HG03095 (cell line): ENCODE measurements at regions not wholly inside any gene's neighbourhood (a gene's known extent, or its start where the extent isn't known, plus 50 kb on each side); places are given as distances from the start of the nearest gene placed in this dataset.
"Not testable (repeated sequence)": the region's sequence is repeated elsewhere in the genome, so short reads cannot be mapped to it uniquely, and the experiment has no call there.

Experiments
- ATAC-seq: cut with Tn5 transposase; IDR thresholded peaks from one replicate; pipeline ENCODE4 v1.9.1; 2021; ENCODE audit warnings: moderate library complexity; ENCODE audit not compliant: unreplicated experiment

DNA sequence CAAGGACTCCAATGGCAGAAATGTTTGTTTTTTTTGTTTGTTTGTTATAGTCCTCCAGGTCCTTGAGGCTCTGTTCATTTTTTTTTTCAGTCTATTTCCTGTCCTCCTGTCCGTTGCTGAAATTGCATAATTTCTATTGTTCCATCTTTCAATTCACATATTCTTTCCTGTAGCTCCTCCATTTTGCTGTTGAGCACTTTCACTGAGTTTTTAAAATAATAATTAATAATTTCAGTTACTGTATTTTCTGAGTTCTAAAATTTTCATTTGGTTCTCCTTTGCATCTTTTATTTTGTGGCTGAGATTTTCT, 202.3 kb upstream of the AGR3 start:
- no peak for ATAC-seq

GRCh38 chr7:17085186-17085585, 203.4 kb upstream of the AGR3 start:
- no peak for ATAC-seq

DNA sequence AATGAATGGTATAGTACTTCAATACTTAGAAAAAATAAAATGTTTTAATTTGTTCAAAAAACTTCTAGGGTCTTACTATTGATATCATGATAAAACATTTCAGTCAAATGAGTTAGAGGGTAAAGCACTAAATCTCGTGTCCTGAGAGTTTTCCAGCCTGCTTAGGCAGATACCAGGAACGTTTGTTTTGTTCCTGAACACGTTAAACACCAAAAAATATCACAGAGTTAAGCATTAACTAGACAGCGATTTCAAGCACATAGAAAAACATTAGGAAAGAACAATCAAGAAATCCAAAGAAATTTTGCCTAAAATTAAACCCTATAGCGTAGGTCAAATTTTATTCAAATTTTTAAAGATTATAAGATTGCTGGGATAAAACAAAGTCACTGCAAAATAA, 204.6 kb upstream of the AGR3 start:
- no peak for ATAC-seq

- no peak for ATAC-seq
These were observed 207.7 kb upstream of the AHR start for GRCh38 chr7:17090751-17091150.

DNA sequence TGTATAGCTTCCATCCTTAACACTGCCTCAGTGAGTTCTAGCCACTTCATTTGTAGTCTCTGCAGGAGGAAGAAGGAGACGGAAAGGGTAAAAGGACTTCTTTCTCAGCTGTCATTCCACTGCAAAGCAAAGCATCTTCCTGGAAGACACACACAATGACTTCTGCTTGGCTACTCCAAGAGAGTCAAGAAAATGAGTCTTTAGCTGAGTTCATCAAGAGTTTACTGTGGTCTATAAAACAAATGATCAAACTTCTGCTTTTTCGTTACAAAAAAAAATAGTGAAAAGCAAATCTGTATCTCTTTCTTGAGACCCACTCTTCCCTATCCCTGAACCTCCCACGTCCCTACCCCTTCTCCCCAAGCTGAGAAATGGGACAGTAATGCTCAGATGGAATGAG, 205.0 kb upstream of the AHR start:
- no peak for ATAC-seq

GRCh38 chr7:17094963-17095574, 203.4 kb upstream of the AHR start:
- no peak for ATAC-seq

GRCh38 chr7:17095931-17096330, 202.5 kb upstream of the AHR start:
- ATAC-seq: no peak

DNA sequence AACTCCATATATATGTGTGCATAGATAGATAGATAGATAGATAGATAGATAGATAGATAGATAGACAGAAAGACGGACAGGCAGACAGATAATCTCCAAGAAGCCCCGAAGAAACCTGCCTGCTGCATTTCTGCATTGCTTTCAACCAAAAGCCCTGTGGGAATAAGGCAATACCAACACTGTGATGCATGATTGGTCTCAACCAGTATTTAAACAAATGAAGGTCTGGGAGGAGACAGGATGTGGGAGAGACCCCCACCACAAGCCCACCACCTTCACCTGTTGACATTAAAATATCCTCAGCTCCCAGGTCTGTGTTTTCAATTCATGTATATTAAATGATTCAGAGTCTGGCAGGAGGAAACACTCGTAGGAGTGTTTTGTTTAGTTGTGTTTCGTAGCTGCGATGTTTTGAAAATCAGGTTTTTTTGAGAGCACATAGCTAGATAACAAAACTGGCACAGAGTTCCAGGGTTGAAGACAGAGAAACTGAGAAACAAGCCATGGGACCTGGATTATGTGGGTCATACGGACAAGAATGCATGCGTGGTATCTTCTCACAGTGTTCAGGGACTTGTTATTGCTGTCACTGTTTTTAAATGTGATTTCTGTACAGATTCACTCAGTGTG, 200.7 kb upstream of the AHR start:
- peak; percentile 52 for ATAC-seq

DNA sequence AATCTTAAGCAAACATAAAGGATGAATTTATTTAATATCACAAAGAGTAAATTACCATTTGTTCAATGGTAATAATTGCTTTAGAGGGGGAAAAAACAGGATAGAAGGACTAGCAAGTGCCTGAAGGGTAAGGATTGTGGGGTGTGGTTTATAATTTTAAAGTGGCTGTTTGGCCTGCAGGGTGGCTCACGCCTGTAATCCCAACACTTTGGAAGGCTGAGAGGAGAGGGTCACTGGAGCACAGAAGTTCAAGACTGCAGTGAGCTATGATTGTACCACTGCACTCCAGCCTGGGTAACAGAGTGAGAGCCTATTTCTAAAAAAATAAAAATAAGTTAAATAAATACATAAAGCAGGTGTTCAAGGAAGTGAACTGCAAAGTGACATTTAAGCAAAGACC, 199.9 kb upstream of the AHR start:
- ATAC-seq: no peak

DNA sequence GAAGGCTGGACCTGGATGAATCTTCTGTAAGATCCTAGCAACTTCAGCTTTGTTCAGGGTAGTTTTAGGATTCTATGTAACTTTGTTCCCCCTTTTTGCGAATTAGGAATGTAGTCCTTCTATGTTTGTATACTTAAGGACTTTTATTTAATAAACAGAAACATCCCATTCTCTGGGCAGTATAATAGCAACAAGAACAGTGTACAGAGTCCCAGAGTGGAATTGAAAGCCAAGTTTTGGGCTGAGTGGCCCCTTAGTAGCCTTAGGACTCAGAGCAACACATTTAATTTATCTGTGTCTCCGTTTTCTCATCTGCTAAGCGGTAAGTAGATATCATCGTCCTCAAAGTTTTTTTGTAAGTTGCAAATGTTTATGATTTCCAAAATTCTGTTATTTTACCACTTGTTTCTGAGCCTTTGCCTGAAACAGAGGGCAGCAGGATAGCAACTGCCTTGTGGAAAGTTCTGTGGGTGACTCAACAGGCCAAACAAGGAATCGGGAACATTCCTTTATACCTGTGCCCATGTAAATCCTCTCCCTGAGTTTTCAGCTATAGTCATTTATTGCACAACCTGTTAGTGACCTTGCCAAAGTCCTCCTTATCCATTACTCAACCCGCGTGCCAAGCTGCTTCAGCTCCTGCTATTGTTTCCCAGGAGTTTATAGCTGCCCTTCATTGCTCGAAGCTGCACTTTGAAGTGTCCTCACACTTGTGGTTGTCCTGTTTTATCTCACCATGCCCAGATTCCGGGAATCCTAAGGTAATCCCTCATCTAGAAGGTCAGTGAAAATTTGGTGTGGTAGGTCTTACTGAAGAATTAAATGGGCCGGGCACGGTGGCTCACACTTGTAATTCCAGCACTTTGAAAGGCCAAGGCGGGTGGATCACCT, 199.1 kb upstream of the AHR start:
- no peak for ATAC-seq

DNA sequence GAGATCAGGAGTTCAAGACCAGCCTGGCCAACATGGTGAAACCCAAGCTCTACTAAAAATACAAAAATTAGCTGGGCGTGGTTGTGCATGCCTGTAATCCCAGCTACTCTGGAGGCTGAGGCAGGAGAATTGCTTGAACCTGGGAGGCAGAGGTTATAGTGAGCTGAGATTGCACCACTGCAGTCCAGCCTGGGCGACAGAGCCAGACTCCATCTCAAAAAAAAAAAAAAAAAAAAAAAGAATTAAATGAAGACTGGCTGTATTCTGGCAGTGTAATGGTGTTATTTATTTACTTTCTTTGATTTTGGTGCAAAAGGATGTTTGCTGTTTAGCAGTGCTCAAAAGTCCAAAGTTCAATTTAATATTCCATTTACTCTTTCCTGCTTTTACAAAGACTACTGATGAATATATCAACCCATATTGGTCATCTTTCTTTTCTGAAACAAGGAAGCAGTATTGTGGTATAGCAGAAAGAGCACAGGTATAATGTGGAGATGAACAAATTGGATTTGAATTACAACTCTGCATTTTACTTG, 198.4 kb upstream of the AHR start:
- ATAC-seq: not testable (repeated sequence)

DNA sequence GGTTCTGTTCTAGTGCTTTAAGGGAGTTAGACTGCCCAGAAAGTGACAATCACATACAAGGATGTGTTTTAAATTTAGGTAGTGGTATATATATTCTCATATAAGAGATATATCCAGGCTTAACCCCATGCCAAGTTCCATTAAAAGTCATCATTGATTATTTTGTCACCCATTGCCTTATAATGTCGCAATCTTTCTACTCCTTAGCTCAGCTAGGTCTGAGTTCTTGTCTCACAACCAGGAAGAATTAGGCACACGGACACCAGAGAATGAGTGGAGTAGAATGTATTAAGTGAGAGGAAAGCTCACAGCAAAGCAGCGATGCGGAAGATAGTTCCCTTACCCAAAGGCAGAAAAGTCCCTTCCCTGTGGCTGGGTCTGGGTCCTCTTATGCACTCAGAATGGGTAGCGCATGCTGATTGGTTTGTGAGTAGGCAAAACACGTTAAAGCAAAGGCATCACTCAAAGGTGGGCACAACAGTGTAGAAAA, 197.2 kb upstream of the AHR start:
- ATAC-seq: no peak

GRCh38 chr7:17103170-17103569, 195.3 kb upstream of the AHR start:
- no peak for ATAC-seq

DNA sequence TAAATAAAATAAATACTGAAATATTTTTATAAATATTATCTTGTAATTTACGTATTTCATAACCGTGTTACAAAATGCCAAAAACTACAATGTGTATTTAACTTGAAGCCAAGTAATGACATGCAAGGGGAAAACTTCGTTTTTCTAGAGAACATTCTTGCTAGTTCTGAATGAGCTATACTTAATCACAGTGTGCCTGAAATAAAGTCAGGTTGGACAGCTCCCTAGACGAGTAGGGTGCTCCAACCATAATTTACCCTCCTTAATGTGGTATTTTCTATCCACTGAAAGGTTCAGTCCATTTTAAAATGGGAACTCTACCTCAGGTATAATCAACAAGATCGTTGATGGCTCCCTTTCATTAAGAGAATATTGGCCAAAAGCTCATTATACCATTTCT, 194.5 kb upstream of the AHR start:
- no peak for ATAC-seq

DNA sequence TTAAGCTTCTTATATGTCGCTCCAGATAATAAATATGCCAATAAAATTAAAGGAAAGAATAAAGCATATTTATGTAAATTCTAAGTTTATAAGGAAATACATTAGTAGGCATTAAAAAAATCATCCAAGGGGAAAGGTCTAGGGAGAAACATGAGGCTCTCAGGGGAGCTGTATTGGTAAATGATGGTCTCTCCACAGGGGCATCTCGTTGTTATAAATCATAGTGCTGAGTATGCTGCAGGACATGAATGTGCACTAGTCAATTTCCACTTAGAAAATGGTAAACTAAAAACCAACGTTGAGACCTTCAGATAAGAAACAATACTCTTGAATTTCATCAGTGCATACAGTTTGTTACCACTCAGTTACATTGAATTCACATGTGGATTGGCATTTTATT, 194.0 kb upstream of the AHR start:
- ATAC-seq: no peak

DNA sequence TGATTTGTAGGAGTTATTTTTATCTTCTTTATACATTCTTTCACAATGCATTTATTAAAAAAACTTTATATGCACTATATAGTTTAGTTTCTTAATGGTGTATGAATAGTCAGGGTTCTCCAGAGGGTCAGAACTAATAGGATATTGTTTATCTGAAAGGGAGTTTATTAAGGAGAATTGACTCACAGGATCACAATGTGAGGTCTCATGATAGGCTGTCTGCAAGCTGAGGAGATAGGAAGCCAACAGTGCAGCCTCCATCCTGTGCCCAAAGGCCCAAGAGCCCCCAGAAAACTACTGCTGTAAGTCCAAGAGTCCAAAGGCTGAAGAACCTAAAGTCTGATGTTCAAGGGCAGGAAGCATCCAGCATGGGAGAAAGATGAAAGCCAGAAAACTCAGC, 192.8 kb upstream of the AHR start:
- ATAC-seq: no peak

DNA sequence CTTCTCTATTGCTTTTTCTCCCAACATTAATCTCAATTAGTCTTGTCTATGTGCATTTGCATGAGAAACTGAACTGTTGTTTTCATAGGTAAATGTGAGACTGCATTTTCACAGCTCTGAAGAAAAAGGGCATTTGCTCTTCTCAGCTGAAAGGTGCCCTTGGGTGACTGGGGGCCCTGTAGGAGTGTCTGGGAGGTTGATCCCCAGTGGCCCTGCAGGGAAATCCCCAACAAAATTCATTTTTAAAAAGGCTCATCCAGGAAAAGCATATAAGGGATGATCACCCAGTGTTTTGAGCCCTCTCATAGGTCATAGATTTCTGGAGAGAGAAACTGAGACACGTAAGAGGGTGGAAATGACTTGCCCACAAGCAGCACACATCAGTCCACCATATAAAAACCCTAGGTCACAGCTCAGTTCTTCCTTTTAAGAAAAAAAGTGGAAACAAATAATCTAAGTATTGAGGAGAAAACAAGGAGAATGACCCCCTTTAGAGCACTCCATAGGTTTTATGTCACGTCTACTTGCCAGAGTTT, 190.3 kb upstream of the AHR start:
- no peak for ATAC-seq

GRCh38 chr7:17109020-17109419, 189.4 kb upstream of the AHR start:
- no peak for ATAC-seq

- not testable (repeated sequence) for ATAC-seq
These were observed 184.7 kb upstream of the AHR start for GRCh38 chr7:17113770-17114169.

DNA sequence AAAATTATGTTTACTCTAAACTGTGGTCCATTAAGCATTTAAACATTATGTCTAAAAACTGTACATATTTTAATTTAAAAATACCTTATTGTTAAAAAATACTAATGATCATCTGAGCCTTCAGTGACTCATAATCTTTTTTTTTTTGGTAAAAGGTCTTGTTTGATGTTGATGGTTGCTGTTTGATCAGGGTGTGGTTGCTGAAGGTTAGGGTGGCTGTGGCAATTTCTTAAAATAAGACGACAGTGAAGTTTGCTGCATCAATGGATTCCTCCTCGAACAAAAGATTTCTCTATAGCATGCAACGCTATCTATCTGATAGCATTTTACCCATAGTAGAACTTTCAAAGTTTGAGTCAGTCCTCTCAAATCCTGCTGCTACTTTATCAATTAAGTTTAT, 180.0 kb upstream of the AHR start:
- no peak for ATAC-seq

GRCh38 chr7:17120756-17121155, 177.7 kb upstream of the AHR start:
- ATAC-seq: no peak

- ATAC-seq: no peak
These were observed 176.8 kb upstream of the AHR start for GRCh38 chr7:17121671-17122070.
